GM18511 (cell line): ENCODE measurements at regions not wholly inside any gene's neighbourhood (a gene's known extent, or its start where the extent isn't known, plus 50 kb on each side); places are given as distances from the start of the nearest gene placed in this dataset.
"Not testable (repeated sequence)": the region's sequence is repeated elsewhere in the genome, so short reads cannot be mapped to it uniquely, and the experiment has no call there.

Source experiments
- ATAC-seq: cut with Tn5 transposase; IDR thresholded peaks from one replicate; pipeline ENCODE4 v1.9.1; 2021; ENCODE audit warnings: mild to moderate bottlenecking, moderate library complexity; ENCODE audit not compliant: unreplicated experiment

DNA sequence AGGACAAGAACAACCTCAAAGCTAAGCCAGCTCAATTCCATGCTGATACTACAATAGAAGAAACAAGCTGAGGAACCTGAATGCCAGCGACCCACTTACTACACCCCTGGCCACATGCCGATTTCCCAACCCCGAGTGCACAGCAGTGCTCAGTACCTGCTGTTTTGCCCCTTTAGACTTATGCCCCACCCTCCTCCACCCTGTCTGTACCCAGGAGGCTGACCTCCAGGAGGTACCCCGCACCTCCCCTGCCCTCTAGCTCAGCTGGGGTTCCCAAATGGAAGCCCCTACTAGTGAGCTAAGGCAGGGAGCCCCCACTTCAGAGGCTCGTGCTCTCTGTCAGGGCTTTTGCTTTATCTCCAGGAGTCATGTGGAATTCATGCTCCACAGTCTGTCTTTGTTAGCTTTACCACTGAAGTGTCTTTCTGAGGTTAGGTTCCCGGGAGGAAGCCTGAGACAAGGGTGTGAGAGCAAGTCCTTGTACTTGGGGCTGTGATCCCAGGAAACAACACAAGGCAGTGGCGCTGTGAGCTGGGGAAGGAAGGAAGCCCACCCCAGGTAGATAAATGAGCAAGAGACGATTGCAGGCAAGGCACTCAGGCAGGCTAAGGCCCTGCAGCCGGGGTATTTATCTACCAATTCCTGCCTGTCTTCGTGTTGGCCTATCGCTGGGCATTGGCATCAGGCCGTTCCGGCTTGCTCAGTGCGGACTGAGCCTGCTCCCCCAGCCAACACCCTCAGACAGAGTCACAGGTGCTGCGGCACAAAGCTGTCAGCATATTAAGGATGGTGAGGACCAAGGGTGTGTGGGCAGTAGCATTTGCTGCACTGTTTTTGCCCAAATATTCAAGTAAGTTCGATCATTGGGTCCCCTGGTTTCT lies 220.5 kb downstream of the CYP26B1 start:
- ATAC-seq: no peak

DNA sequence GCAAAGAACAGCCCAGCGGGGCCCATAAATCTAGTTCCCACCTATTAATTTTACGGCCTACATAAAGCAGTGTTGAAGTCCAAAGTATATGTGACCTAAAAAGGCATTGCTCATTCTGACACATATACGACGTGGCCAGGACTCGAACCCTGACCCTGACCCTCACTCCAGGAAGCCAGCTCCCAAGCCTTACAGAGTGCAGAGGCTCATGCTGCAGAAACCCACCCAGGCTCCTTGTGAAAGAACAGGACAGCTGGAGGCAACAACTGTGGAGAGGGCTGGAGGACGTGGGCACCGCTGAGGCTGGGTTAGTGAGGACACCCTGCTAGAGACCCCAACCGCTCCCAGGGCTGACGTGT lies 221.6 kb downstream of the CYP26B1 start:
- no peak for ATAC-seq

DNA sequence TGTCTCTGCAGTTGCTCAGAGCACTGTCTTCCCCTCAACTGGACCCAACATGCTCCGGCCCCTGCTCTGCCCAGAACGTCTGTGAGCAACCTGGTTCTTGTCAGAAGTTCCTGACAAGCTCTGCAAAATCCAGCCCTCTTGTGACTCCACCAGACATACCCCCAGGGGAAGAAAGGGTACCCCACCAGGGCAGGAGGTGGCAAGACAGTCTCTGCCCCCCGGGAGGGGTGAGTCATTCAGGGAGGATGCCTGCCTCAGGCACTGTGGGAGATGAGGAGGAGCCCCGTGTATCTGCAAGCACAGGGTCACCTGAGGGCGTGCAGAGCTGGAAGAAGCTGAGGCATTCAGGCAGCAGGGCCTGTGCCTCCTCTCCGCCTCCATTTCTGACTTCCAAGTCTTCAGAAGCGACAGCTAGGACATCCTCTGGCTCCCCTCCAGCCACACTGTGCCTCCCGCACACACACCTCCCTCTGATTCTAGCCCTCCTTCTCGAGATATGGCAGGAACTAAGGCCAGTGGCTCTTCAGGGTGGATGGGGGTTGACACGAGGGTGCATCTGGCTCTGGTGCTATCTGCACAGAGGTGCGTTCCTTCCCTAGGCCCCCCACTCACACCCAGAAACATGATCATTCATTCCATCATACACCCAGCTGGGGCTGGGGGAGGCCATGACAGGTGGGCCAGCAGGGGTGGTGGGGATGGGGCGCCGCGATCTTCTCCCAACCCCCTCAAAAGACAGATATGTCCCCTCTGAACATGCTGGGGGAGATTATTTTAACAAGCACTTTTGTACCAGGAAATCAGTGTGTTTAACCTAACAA lies 222.2 kb downstream of the CYP26B1 start:
- ATAC-seq: no peak

DNA sequence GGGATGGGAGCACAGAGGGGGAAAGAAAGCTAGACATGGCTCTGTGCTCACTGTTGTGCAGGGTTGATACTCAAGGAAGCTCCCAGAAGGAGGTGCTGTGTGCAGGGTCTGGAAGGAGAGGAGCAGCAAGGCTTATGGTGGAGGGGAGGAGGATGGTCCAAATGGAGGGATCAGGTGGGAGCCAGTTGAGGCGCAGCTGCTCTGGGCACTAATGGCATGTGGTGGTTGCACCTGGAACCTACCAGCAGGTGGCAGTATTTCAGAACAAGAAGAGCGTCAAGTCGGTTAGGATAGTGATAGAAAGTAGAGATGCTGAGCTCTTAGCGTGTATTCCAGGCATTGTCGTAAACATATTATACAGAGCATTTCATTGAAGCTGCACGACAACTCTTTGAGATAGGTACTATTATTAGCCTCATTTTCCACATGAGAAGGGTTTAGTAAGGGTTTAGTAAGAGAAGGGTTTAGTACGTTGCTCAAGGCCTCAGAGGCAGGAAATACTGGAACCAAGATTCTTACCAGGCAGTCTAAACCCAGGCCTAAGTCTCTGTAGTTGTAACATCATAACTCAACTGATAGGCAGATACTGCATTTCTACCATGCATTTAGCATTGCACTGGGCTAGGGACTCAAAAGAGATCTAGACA lies 223.7 kb downstream of the CYP26B1 start:
- peak; percentile 95 for ATAC-seq

DNA sequence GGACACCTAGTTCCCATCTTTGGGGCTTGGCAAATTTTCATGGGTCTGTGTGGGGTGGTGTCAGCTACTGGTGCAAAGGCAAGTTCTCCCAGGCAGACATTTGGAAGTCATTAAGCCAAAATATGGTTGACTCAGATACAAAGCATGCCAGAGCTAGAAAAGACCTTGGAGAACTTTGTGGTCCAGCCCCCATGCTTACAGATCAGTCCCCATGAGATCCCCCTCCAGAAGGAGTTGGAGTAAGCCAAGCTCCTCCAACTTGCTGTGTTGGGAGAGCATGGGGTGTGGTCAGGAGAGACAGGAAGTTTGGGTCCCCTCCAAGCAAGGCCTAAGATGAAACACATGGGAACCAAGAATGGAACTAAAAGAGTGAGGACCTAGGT lies 224.5 kb downstream of the CYP26B1 start:
- ATAC-seq: no peak

DNA sequence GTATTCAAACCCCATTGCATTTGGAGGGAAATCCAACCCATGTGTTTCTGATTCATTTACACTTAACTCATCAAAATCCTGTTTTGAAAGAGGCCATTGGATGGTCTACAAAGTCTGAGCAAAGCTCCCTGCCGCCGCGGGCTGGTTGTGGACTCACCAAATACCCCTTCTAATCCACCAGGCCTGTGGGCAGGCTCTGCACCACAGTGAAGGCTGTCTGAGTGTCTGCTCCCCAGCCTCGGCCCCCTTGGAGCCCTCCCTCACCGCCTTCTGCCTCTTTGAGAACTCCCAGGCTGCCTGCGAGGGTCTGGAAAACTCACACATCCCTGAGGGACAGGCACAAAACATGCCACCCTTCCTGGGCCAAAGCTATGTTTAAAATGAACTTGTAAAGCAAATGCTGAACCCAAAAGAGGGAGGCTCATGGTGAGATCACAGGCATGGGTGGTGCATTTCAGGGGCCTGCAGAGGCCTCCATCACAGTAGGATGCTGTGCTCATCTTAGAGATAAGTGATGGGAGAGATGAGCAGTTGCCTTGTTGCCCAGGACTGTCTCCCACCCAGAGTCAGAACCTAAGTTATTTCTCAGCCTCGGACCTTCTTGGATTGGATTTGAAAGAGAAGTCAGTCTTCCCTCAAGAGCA lies 225.0 kb downstream of the CYP26B1 start:
- no peak for ATAC-seq

DNA sequence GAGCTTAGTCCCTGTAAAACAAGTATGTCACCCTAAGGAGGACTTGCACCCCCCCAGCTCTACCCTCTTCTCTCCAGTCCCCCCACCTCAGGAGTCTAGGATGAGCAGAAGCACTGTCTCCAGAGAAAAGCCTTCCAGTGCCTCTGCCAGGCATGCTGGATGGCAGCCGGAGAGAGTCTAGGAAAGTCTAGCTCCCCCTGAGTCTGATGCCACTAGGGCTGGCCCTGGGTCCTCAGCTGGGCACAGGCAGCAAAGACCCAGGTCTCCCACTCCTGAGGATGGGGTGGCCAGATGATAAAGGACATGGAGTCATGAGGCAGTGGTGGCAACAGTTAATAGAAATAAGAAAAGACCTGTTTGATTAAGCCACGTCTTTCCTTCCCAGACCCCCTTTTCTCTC lies 225.6 kb downstream of the CYP26B1 start:
- no peak for ATAC-seq

DNA sequence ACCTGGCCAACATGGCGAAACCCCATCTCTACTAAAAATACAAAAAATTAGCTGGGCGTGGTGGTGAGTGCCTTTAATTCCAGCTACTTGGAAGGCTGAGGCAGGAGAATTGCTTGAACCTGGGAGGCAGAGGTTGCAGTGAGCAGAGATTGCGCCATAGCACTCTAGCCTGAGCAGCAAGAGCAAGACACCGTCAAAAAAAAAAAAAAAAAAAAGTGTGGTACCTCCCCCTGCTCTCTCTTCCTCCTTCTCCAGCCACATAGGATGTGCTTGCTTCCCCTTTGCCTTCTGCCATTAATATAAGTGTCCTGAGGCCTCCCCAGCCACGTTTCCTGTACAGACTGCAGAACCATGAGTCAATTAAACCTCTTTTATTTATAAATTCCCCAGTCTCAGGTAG lies 226.8 kb downstream of the CYP26B1 start:
- ATAC-seq: not testable (repeated sequence)

DNA sequence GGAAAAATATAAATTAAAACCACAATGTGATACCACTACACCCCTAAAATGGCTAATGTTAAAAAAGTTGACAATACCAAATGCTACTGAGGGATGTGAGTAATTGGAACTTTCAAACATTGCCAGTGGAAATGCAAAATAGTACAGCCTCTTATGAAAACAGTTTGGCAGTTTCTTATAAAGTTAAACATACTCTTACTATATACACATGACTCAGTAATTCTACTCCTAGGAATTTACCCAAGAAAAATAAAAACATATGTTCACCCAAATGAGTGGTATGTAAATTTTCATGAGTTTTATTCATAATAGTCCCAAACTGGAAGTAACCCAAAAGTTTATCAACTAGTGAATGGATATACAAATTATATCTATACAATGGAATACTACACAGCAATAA lies 228.0 kb downstream of the CYP26B1 start:
- no peak for ATAC-seq

DNA sequence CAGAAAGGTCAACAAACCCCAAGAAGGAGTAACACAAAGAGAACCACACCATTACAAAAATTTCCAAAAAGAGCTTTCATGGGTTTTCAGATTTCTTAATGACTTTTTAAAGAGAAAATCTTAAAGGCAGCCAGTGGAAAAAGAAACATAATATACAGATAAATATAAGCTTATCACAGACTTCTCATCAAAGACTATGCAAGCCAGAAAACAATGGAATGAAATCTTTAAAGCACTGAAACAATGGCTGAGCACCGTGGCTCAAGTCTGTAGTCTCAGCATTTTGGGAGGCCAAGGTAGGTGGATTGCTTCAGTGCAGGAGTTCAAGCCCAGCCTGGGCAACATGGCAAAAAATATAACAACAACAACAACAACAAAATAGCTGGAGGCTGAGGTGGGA lies 237.4 kb downstream of the CYP26B1 start:
- no peak for ATAC-seq

DNA sequence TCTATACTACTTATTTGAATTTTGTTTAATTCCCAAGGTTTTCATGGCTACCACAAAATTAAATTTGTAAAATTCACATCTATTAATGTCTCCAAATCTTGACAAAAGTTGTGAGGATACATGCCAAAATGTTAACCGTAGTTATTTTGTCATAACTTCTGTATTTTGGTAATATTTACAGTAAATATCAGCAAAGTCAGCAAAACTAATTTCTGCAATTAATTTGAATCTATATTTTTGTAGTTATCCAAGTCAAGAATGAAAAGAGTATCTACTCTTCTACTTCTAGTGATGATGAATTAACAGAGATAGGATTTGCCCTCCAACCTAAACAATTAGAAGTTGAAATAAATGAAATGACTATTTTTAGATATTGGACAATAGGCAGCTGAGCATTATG lies 238.9 kb downstream of the CYP26B1 start:
- no peak for ATAC-seq

DNA sequence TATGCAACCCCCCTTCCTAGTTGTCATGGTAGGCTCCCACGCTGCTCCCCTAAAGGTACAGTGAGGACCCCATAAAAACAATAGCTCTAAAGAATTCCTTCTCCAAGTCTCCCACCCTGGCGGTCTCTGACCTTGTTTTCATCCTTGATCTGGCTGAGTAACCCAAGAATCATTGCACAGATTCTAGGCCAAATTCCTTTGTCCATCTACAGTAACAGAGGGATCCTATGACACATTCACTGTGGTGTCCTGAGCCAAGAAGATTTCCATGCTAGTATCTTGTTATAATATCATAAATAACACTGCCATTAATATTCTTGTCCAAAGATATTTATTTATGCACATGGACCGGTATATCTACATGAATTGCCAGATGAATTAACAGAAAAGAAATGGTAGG lies 240.2 kb downstream of the CYP26B1 start:
- no peak for ATAC-seq

DNA sequence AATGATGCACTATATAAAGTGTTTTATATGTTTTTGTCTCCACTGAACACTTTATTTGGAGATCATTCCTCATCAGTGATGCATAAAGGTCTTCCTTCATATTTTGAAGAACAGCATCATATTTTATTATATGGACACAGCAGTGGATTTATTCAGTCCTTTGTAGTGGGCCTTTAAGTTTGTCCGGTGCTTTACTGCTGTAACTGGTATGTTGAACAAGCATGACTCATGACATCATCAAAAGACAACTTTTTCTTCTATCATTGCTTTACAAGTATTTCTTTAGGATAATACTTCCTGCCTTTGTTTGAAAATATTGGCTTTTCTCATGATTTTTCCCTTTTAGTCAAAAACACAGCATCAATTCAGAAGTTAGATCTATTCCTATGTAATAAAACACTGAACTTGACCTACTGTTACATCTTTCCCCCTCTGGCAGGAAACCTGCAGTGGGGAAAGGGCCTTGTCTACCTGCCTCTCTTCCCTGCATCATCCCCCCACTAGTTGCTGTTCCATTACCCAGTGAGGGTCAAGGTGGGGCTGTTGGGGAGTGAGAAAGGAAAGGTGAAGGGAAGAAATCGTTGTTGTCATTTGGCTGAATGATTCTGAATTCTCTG lies 241.2 kb downstream of the CYP26B1 start:
- no peak for ATAC-seq

DNA sequence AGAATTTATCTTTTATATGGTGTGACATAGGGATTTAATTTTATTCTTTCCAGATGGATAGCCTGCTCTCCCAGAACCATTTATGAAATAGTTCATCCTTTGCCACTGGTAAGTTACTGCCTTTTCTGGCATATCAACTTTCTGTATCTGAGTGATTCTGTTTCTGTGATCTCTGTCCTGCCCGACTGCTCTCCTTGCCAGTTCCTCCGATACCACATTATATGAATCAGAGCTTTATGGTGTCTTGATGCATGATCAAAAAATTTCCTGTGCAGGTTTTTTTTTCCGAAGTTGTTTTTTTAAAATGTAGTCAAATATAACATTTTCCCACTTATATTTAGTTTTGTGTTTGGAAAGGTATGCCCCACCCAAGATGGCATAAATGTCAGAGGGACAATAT lies 242.5 kb downstream of the CYP26B1 start:
- no peak for ATAC-seq

DNA sequence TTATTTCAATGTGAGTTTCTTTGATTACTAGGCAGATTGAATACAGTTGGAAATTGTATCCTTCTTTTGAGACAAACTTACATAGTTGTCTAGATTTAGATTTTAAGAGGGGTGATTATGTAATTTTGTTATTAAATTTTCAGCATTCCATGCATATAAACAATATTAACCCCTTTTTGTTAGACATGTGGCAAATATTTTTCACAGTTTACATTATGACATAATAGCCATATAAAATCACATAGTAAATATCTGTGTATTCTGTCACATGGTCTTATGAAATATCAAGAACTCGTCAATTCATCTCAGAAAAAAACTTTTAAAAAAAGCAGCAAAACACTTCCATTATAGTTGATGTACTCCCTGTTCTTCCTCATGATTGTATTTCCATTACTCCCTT lies 243.8 kb downstream of the CYP26B1 start:
- ATAC-seq: no peak

DNA sequence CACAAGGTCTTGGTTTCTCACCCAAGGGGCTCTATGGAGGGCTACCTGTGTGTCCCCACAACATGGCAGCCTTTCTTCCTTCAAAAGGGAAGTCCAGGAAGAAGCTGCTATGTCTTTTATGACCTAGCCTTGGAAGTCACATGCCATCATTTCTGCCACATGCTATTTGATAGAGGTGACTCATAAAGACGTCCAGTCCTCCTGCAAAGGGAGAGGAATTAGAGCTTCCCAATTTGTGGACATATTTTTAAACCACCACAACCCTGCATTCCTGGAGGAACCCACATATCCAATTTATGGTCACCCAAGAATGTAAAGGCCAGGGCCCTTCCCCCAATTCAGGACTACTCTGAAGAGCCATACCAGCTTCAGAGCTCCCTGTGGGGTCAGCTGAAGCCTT lies 246.2 kb downstream of the CYP26B1 start:
- no peak for ATAC-seq

DNA sequence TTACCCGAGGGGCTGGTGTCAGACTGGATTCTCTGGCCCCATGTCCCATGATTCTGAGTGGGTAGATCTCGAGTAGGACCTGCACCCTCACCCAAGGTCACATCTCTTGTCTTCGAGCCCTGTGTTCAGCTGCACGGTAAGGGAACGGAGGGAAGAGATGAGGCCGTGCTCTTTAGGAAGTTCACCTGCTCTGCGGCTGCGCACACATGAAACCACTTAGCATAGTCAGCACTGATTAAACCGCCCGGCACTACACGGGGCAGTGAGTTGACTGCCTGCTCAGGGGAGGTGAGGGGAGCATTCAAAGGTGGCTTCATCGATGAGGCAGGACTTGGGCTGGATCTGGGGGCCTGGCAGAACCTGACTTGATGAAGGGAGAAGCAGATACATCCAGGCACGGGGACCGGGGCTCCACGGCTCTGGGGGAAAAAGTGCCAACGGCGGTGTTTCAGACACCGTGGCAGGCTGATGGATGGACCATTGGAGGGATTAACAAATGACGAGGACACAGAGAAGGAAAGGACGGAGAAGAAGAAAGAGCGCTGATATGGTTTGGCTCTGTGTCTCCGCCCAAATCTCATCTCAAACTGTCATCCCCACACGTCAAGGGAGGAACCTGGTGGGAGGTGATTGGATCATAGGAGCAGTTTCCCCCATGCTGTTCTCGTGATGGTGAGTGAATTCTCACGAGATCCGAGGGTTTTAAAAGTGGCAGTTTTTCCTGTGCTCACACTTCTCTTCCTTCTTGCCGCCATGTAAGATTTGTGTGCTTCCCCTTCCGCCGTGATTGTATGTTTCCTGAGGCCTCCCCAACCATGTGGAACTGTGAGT lies 248.6 kb downstream of the CYP26B1 start:
- ATAC-seq: no peak

DNA sequence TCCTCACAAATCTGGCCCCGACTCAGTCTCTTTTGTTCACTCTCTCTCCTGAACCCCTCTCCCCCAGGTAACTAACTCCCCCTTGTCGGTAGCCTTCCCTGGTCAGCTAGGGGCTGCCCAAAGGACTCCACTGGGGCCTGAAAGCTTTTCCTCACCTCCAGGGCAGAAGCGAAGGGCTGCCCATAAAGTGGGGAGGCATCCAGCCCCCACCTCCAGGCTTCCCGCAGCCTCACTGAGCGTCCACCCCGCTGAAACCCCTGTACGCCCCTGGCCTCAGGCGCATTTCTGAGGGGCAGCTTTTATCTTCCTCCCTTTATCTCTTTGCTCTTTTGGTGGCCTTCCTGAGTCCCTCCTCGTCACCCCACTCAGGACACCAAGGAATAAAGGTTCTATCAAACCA lies 249.3 kb downstream of the CYP26B1 start:
- no peak for ATAC-seq

DNA sequence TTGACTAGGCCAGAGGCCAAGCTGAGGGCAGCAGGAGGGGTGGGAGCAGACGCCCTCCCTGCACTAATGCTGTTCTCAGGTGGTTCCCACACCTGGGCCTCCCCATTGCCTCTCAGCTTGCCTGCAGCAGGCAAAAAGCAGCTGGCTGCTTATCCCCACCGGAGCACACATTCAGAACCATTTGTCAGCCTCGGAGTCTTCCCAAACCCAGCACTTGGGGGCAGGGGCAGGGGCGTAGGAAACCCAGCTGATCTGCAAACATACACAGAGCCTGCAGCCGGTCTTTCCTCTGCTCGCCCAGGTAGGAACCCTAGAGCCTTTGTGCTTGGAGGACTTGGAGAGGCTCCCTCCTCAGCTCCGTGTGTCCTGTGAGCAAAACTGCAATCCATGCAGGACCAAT lies 249.8 kb downstream of the CYP26B1 start:
- no peak for ATAC-seq

DNA sequence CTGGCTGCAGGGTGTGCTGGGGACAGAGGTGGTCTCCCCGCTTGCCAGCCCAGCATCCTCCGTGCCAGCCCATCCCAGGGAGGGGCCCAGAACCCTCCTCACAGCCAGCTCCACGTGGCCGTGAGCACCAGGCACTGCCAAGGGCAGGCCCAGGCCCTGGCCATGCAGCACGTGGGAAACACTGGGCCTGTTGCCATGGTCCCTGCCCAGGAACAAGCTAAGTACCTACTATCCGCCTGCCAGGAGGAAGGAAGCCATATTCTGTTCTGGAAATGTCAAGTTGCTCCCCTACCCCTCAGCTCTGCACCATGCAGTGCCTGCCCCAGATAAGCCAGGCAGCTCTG lies 250.6 kb downstream of the CYP26B1 start:
- ATAC-seq: no peak
